22Rv1 (cell line): ENCODE measurements at regions not wholly inside any gene's neighbourhood (a gene's known extent, or its start where the extent isn't known, plus 50 kb on each side); places are given as distances from the start of the nearest gene placed in this dataset.

Experiments
- H3K27ac ChIP-seq: fragments of 450-650 bp; 2 replicates; pipeline ENCODE4 v1.5.1; 2017
- ZFX ChIP-seq: fragments of 450-650 bp; IDR thresholded peaks from 2 replicates; pipeline ENCODE4 v1.6.1; 2017; ENCODE audit warnings: antibody characterized with exemption, borderline replicate concordance
- TF ChIP-seq, protein P1 (sequence below): fragments of 450-650 bp; IDR thresholded peaks from 2 replicates; pipeline ENCODE4 v1.5.1; 2017; ENCODE audit warnings: mild to moderate bottlenecking

DNA sequence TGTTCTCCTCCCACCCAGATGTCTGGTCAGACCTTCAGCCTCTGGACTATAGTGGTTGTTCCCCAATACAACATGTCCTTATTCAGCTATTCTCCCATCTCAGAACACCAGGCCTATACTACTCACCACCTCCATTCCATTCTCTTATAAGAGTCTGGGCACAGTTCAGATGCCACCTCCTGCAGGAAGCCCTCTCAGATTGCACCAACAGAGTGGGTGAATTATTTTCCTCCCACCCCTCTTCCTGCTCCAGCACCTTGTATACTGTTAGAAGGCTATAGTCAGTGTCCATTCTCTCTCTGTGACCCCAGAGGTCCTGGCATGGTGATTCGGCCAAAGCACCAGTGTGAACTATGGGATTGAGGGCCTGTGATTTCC lies 204.6 kb downstream of the GLI2 start:
- no peak overlapping the region for H3K27ac ChIP-seq
- TF ChIP-seq ZFX: no peak
- TF ChIP-seq, protein P1, sequence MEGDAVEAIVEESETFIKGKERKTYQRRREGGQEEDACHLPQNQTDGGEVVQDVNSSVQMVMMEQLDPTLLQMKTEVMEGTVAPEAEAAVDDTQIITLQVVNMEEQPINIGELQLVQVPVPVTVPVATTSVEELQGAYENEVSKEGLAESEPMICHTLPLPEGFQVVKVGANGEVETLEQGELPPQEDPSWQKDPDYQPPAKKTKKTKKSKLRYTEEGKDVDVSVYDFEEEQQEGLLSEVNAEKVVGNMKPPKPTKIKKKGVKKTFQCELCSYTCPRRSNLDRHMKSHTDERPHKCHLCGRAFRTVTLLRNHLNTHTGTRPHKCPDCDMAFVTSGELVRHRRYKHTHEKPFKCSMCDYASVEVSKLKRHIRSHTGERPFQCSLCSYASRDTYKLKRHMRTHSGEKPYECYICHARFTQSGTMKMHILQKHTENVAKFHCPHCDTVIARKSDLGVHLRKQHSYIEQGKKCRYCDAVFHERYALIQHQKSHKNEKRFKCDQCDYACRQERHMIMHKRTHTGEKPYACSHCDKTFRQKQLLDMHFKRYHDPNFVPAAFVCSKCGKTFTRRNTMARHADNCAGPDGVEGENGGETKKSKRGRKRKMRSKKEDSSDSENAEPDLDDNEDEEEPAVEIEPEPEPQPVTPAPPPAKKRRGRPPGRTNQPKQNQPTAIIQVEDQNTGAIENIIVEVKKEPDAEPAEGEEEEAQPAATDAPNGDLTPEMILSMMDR: no peak

DNA sequence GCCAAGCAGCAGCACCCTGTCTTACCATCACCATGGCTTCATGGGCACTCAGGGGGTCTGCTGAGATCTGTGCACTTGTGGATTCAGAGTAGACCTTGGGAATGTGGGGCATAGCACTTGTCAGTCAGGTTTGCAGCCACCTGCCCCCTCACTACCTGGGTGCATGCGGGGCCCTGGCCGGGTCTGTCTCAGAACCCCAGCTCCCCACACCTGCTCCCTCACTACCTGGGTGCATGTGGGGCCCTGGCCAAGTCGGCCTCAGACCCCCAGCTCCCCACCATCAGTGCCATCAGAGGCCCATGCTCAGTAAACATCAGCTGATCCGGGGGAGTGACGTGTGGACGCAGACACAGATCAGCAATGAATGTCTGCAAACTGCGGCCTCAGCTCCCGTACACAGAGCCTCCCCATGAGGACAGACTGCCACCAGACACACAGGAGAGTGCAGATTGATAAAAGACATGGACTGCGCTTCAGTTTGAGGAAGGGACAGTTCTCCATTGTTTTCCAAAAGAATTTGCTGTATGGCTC lies 205.1 kb downstream of the GLI2 start:
- TF ChIP-seq ZFX: no peak
- TF ChIP-seq, protein P1: no peak
- H3K27ac ChIP-seq: no peak overlapping the region

DNA sequence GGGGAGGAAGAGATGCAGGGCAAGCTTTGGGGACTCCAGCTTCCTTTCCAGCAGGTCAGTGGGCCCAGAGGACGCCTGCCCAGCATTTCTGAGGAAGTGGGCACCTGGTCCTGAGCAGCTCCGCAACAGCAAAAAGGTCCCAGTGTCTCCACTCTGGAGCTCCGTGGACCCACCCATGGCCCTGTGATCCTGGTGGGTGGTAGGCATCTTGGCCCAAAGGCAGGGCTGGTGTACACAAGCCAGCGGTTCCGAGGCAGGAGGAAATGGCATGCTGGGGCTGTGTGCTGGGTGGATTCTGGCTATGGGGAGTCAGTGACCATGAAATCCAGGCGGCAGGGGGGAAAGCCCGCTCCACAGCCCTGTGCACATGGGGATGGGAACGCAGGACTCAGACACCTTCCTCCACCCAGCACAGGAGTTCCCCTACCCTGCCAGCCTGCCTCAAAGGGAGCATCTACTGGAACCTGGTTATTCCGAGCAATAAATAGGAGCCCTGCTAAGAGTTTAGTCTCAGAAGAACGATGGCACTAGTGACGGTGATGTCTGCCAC lies 206.0 kb downstream of the GLI2 start:
- TF ChIP-seq ZFX: no peak
- TF ChIP-seq, protein P1: no peak
- H3K27ac ChIP-seq: no peak overlapping the region

DNA sequence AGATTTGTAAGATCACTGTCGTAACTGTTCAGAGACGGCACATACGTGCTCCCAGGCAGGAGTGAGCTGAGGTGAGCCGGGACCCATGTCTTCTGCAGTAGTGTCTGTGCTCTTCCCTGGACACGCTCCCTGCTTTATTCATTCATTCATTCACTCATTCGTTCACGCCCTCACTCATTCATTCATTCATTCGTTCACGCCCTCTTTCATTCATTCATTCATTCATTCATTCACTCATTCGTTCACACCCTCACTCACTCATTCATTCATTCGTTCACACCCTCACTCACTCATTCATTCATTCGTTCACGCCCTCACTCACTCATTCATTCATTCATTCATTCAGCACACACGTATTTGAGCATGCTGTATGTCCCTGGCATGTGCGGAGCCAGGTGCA lies 207.0 kb downstream of the GLI2 start:
- no peak overlapping the region for H3K27ac ChIP-seq
- TF ChIP-seq, protein P1: no peak
- no peak for TF ChIP-seq ZFX

DNA sequence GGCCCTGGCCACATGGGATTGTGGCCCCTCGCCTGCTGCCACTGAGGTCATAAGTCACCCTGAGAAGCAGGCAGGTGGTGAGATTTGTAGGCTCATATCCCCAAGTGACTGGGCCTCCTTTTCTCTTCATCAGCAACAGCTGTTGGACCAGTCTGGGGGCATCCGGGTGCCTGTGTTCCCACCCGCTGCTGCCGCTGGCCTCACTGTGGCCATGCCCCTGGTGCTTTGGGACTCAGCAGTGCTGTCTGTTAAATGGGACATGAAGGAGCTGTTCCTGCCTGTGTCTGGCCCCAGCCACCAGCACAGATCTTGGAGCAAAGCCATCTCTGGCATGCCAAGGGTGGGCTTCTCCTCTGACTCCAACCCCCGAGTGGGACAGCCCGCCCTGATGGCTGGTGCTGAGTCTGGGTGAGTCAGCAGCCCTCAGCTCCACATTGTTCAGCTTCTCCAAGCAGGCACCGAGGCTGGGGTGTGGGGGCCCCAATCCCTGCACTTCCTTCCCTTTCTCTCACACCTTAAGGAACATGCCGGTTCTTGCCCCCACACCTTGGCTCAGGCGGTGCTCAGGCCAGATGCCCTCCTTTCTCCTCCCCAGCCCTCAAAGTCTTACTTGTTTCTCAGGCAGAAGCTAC lies 207.9 kb downstream of the GLI2 start:
- no peak for TF ChIP-seq ZFX
- TF ChIP-seq, protein P1: no peak
- H3K27ac ChIP-seq: no peak overlapping the region

DNA sequence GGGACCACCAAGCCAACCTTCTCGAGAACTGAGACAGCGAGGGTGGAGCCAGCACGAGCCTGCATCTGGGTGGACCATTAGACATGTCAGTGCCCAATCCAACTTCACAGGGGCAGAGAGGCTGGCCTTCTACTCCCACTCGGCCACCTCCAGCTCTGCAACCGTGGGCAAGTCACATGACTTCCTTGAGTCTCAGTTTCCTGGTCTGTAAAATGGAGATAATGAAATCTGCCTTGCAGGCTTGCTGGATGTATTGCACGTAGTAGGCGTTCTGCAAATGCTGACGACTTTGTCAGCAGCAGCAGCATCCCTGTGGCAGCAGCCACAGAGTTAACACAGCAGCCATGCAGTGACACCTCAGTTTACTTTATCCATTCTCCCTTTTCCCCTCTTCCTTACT lies 208.9 kb downstream of the GLI2 start:
- H3K27ac ChIP-seq: no peak overlapping the region
- no peak for TF ChIP-seq ZFX
- TF ChIP-seq, protein P1: no peak

DNA sequence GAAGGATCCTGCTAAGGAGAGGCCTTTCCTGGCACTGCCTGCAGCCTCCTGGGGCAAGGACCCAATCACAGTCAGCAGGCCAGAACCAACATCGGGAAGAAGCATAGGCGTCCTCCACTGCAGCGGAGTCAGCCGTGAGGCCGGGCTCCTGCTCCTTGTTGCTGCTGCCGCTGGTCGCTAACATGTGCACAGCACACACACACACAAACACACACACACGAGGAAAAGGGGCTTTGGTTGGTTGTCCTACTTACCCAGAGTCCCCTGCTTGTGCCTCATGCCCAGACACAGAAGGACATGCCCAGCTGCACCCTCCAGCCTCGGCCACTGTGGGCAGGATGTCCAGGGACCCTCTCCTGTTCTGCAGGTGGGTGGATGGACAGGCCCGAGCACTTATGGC lies 209.4 kb downstream of the GLI2 start:
- H3K27ac ChIP-seq: no peak overlapping the region
- TF ChIP-seq ZFX: no peak
